ENCODE measurements at regions not wholly inside any gene's neighbourhood (a gene's known extent, or its start where the extent isn't known, plus 50 kb on each side); places are given as distances from the start of the nearest gene placed in this dataset.

DNA sequence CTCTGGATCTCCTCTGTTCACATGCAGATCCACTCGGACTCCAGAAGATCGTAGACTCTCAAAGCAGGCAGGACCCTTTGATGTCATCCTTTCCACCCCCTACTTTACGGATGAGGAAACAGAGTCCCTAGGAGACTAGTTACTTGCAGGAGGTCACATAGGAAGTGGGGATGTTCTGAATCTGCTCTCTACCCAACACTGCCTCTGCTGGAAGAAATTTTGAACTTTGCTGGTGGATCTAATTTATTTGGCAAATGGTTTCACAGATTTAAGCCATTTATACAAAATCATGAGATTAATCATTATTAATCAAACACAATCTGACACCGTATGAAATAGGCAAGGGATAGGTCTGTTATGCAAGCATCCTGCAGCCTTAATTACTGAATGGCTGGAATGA, 55.0 kb upstream of the USP47 start:
- no peak overlapping the region for H3K27ac ChIP-seq
- WGBS (ENCODE audit: missing lambda C conversion rate) = 58% methylated on average over 4 of the region's 4 CpGs
- no peaks in the 10 kb centered on the region for H3K4me1 ChIP-seq
- DNase-seq (ENCODE audit: low read depth in 1 of 2, low spot score in 1 of 2) (peak in 1 of 2 experiments; percentile 47), FAIRE-seq (peak; percentile 18), ATAC-seq (peak; percentile 42 to 70; a peak in 3 of 6 replicates)
- H3K4me2 ChIP-seq = no peak overlapping the region
- POLR2A ChIA-PET = no interaction called here
- no peak overlapping the region for H3K4me3 ChIP-seq
- TF ChIP-seq POLR2AphosphoS2 (conservative IDR thresholded peaks at IDR 0.05; ENCODE audit: low read length) (no peak), RAD21 (conservative IDR thresholded peaks at IDR 0.05 in 1 of 2, IDR thresholded peaks at IDR 0.05 in 1 of 2) (peak; percentile 58 to 64), NR3C1 (IDR thresholded peaks at IDR 0.05) (no peak), CTCF (IDR thresholded peaks at IDR 0.05) (peak; percentile 54), CHD2 (IDR thresholded peaks at IDR 0.05; ENCODE audit: low read length, partially characterized antibody) (no peak), TP53 (CRISPR knock-in tag; IDR thresholded peaks at IDR 0.05) (no peak), KDM1A (IDR thresholded peaks at IDR 0.05; ENCODE audit: low read depth) (no peak), EHF (CRISPR knock-in tag; IDR thresholded peaks at IDR 0.05) (no peak), HOXB5 (CRISPR knock-in tag; IDR thresholded peaks at IDR 0.05) (no peak), HOXB13 (CRISPR knock-in tag; IDR thresholded peaks at IDR 0.05; ENCODE audit: low read depth) (no peak), REST (IDR thresholded peaks at IDR 0.05) (no peak), SMC3 (IDR thresholded peaks at IDR 0.05) (peak; percentile 33; the same call in 1 of the 3 replicates), ZC3H11A (IDR thresholded peaks at IDR 0.05) (no peak), NPAS2 (CRISPR knock-in tag; IDR thresholded peaks at IDR 0.05; ENCODE audit: borderline replicate concordance) (no peak), FOXS1 (CRISPR knock-in tag; IDR thresholded peaks at IDR 0.05) (no peak), ZSCAN20 (CRISPR knock-in tag; IDR thresholded peaks at IDR 0.05) (no peak), ZNF302 (CRISPR knock-in tag; IDR thresholded peaks at IDR 0.05) (no peak), TFCP2L1 (CRISPR knock-in tag; IDR thresholded peaks at IDR 0.05) (no peak), CEBPB (IDR thresholded peaks at IDR 0.05) (no peak), NFE2L2 (conservative IDR thresholded peaks at IDR 0.05; ENCODE audit: low read length) (no peak)
- CTCF ChIA-PET = interaction anchor here (0.7 to 3.8 kb wide), 88 partner anchors 10 to 1022 kb away, joined by 3 to 128 read pairs (median 5); partner anchors contain the start of genes EIF4G2 and GALNT18
- no peaks in the 10 kb centered on the region for H3K9me3 ChIP-seq

GRCh38 chr11:11786234-11786633, 55.5 kb upstream of the USP47 start:
- no peak for FAIRE-seq
- TF ChIP-seq TFCP2L1 (CRISPR knock-in tag; IDR thresholded peaks at IDR 0.05) = no peak
- TF ChIP-seq HDAC2 (IDR thresholded peaks at IDR 0.05) = no peak
- TF ChIP-seq CHD2 (IDR thresholded peaks at IDR 0.05; ENCODE audit: low read length, partially characterized antibody) = no peak
- TF ChIP-seq MYC (IDR thresholded peaks at IDR 0.05; ENCODE audit: borderline replicate concordance, low read length) = no peak
- no peak for TF ChIP-seq CEBPB (IDR thresholded peaks at IDR 0.05)
- no peak for TF ChIP-seq ZSCAN20 (CRISPR knock-in tag; IDR thresholded peaks at IDR 0.05)
- TF ChIP-seq GATA3 (IDR thresholded peaks at IDR 0.05; ENCODE audit: borderline replicate concordance) = no peak
- no peak for TF ChIP-seq HOXB5 (CRISPR knock-in tag; IDR thresholded peaks at IDR 0.05)
- no peak for TF ChIP-seq CBX2 (IDR thresholded peaks at IDR 0.05; ENCODE audit: borderline replicate concordance, low read depth)
- no peak for TF ChIP-seq POLR2A (IDR thresholded peaks at IDR 0.05; ENCODE audit: low read length)
- no peak for TF ChIP-seq EP300 (IDR thresholded peaks at IDR 0.05)
- TF ChIP-seq RCOR1 (IDR thresholded peaks at IDR 0.05; ENCODE audit: low read depth, low read length) = no peak
- no peak for ATAC-seq
- Histone ChIP-seq H3K4me1 (no peaks in the 10 kb centered on the region), H3K9me3 (no peaks in the 10 kb centered on the region), H3K4me3 (no peak overlapping the region), H3K4me2 (no peak overlapping the region), H3K27ac (no peak overlapping the region)
- DNase-seq (ENCODE audit: low read depth in 1 of 2, low spot score in 1 of 2) = no peak
- WGBS (ENCODE audit: missing lambda C conversion rate) = 66% methylated on average over 5 of the region's 5 CpGs
- ChIA-PET CTCF (interaction anchor here (1.7 to 3.8 kb wide), 13 partner anchors 9 to 995 kb away, joined by 4 to 128 read pairs (median 22); no protein-coding TSS in a partner anchor), POLR2A (no interaction called here)

All from A549 (cell line).